GM23338 (cell line): ENCODE measurements at regions not wholly inside any gene's neighbourhood (a gene's known extent, or its start where the extent isn't known, plus 50 kb on each side); places are given as distances from the start of the nearest gene placed in this dataset.

Experiments used
- ATAC-seq: fragments of 200-7000 bp; cut with Tn5 transposase; 3 replicates; pipeline ENCODE4 v1.9.1; 2020
- DNase-seq: peaks from one replicate; pipeline ENCODE4 v3.0.0-alpha.2; 2015; ENCODE audit warnings: low spot score
- H2AFZ ChIP-seq: fragments of 200-600 bp; sonication (generic); 2 replicates; pipeline ENCODE4 v1.8.0; 2016; ENCODE audit warnings: antibody characterized with exemption, mild to moderate bottlenecking, moderate library complexity
- H3F3A ChIP-seq: fragments of 200-600 bp; sonication (generic); replicated peaks from 2 replicates; pipeline ENCODE4 v1.8.0; 2017; ENCODE audit warnings: antibody characterized with exemption, mixed run types, low read depth
- H3K27ac ChIP-seq: fragments of 200-600 bp; sonication (generic); 2 replicates; pipeline ENCODE4 v1.6.1; 2016; ENCODE audit warnings: low read depth
- H3K27me3 ChIP-seq: fragments of 200-600 bp; sonication (generic); 2 replicates; pipeline ENCODE4 v1.8.0; 2016; ENCODE audit warnings: mild to moderate bottlenecking, mixed run types, moderate library complexity; ENCODE audit not compliant: insufficient read depth
- H3K36me3 ChIP-seq: fragments of 200-600 bp; sonication (generic); 2 replicates; pipeline ENCODE4 v1.8.0; 2016; ENCODE audit warnings: mild to moderate bottlenecking; ENCODE audit not compliant: insufficient read depth
- H3K4me1 ChIP-seq: fragments of 200-600 bp; sonication (generic); 2 replicates; pipeline ENCODE4 v1.8.0; 2016; ENCODE audit warnings: mild to moderate bottlenecking, moderate library complexity; ENCODE audit not compliant: insufficient read depth
- H3K4me2 ChIP-seq: fragments of 200-600 bp; sonication (generic); 2 replicates; pipeline ENCODE4 v1.7.1; 2017; ENCODE audit warnings: mixed run types
- H3K4me3 ChIP-seq: fragments of 200-600 bp; sonication (generic); 2 replicates; pipeline ENCODE4 v1.6.1; 2016; ENCODE audit warnings: mixed run types
- H3K79me2 ChIP-seq: fragments of 200-600 bp; sonication (generic); replicated peaks from 2 replicates; pipeline ENCODE4 v1.8.0; 2017; ENCODE audit warnings: mild to moderate bottlenecking; ENCODE audit not compliant: insufficient read depth
- H3K9me2 ChIP-seq: fragments of 200-600 bp; sonication (generic); 2 replicates; pipeline ENCODE4 v1.8.0; 2017; ENCODE audit not compliant: insufficient read depth
- H4K20me1 ChIP-seq: fragments of 200-600 bp; sonication (generic); replicated peaks from 2 replicates; pipeline ENCODE4 v1.8.0; 2017; ENCODE audit warnings: mild to moderate bottlenecking; ENCODE audit not compliant: insufficient read depth
- H3K27ac Mint-ChIP-seq: 2 replicates; pipeline ENCODE4 v1.8.0; 2020; ENCODE audit warnings: inconsistent platforms, mild to moderate bottlenecking, moderate library complexity, mixed read lengths
- H3K27me3 Mint-ChIP-seq: 3 replicates; pipeline ENCODE4 v1.8.0; 2022; ENCODE audit warnings: low read depth, mild to moderate bottlenecking, moderate library complexity, mixed read lengths, inconsistent platforms; ENCODE audit not compliant: insufficient read depth, poor library complexity
- H3K36me3 Mint-ChIP-seq: 3 replicates; pipeline ENCODE4 v1.8.0; 2021; ENCODE audit warnings: low read depth, mild to moderate bottlenecking, inconsistent platforms, moderate library complexity, mixed read lengths
- H3K4me1 Mint-ChIP-seq: 3 replicates; pipeline ENCODE4 v1.8.0; 2020; ENCODE audit warnings: mild to moderate bottlenecking, inconsistent platforms, mixed read lengths
- H3K4me3 Mint-ChIP-seq: 3 replicates; pipeline ENCODE4 v1.8.0; 2021; ENCODE audit warnings: moderate library complexity, mild to moderate bottlenecking, inconsistent platforms, mixed read lengths
- H3K9me3 Mint-ChIP-seq: 3 replicates; pipeline ENCODE4 v1.8.0; 2020; ENCODE audit warnings: moderate library complexity, mild to moderate bottlenecking, inconsistent platforms, mixed read lengths
- CREB1 ChIP-seq: fragments of 250-450 bp; sonication (Bioruptor Pico); IDR thresholded peaks from 2 replicates; pipeline ENCODE4 v1.5.0; 2020; ENCODE audit warnings: low read depth, mild to moderate bottlenecking, moderate library complexity
- ETS1 ChIP-seq: IDR thresholded peaks from 2 replicates; pipeline ENCODE4 v1.6.1; 2016; ENCODE audit warnings: antibody characterized with exemption
- JUNB ChIP-seq: IDR thresholded peaks from one replicate; pipeline ENCODE4 v1.6.1; 2016; ENCODE audit warnings: antibody characterized with exemption; ENCODE audit not compliant: unreplicated experiment
- NANOG ChIP-seq: IDR thresholded peaks from 2 replicates; pipeline ENCODE4 v1.6.1; 2016; ENCODE audit warnings: antibody characterized with exemption, borderline replicate concordance
- POLR2AphosphoS5 ChIP-seq: IDR thresholded peaks from 2 replicates; pipeline ENCODE4 v1.6.1; 2016; ENCODE audit warnings: antibody characterized with exemption, low read depth
- REST ChIP-seq: IDR thresholded peaks from one replicate; pipeline ENCODE4 v1.6.1; 2018; ENCODE audit warnings: antibody characterized with exemption; ENCODE audit not compliant: unreplicated experiment
- ZNF114 ChIP-seq: fragments of 250-450 bp; sonication (Bioruptor Pico); IDR thresholded peaks from 2 replicates; pipeline ENCODE4 v1.5.0; 2020; ENCODE audit warnings: mild to moderate bottlenecking, moderate library complexity
- ZNF331 ChIP-seq: fragments of 250-450 bp; sonication (Bioruptor Pico); IDR thresholded peaks from 2 replicates; pipeline ENCODE4 v1.5.0; 2020; ENCODE audit warnings: low read depth, mild to moderate bottlenecking, moderate library complexity

DNA sequence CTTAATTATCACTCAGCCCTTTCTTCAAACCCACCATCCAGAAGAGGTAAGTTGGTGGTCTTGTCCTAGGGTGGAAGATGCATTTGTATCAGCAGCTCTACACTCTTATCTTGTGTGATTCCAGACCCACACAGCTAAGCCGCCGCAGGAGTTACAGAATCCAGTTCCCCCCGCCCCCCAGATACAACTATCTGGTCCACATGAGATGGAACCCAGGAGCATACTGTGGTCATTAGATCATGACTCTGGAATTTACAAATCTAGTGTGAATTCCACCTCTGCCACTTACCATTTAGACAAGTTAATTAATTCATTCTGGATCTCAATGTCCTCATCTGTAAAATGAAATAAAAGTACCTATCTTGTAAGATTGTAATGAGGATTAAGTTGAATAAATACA, 486.4 kb downstream of the BCL11A start:
- Mint-ChIP-seq H3K36me3 (no peaks in the 10 kb centered on the region), H3K4me1 (peaks cover 29% of the 10 kb centered on the region), H3K27ac (no peak overlapping the region), H3K9me3 (no peaks in the 10 kb centered on the region), H3K4me3 (no peak overlapping the region), H3K27me3 (peaks cover 4% of the 10 kb centered on the region)
- no peak for DNase-seq
- Histone ChIP-seq H3F3A (no peaks in the 10 kb centered on the region), H3K27ac (no peak overlapping the region), H4K20me1 (no peaks in the 10 kb centered on the region), H3K4me2 (no peak overlapping the region), H3K36me3 (no peaks in the 10 kb centered on the region), H3K4me3 (no peak overlapping the region), H3K4me1 (no peaks in the 10 kb centered on the region; the same call in 1 of the 2 replicates), H3K9me2 (no peaks in the 10 kb centered on the region), H2AFZ (no peak overlapping the region), H3K79me2 (no peaks in the 10 kb centered on the region), H3K27me3 (no peaks in the 10 kb centered on the region)
- TF ChIP-seq NANOG = no peak
- TF ChIP-seq POLR2AphosphoS5 = no peak
- no peak for TF ChIP-seq JUNB
- no peak for TF ChIP-seq CREB1 (CRISPR knock-in tag)
- TF ChIP-seq ZNF114 (CRISPR knock-in tag) = no peak
- ATAC-seq = no peak

- no peak for TF ChIP-seq ZNF331
- TF ChIP-seq ETS1 = no peak
- no peak for TF ChIP-seq JUNB
- TF ChIP-seq REST = no peak
- no peak for TF ChIP-seq POLR2AphosphoS5
- no peak for TF ChIP-seq CREB1 (CRISPR knock-in tag)
- no peak for TF ChIP-seq ZNF114 (CRISPR knock-in tag)
- no peak overlapping the region for H3K4me3 Mint-ChIP-seq
- ATAC-seq (no peak), DNase-seq (no peak)
- peaks cover 2% of the 10 kb centered on the region for H3K27me3 Mint-ChIP-seq
- H3K27ac Mint-ChIP-seq = no peak overlapping the region
- no peaks in the 10 kb centered on the region for H3K9me3 Mint-ChIP-seq
- Histone ChIP-seq H3K36me3 (no peaks in the 10 kb centered on the region), H3K4me3 (no peak overlapping the region), H3K79me2 (no peaks in the 10 kb centered on the region), H3K27me3 (no peaks in the 10 kb centered on the region), H3K4me2 (no peak overlapping the region), H3F3A (no peaks in the 10 kb centered on the region), H2AFZ (no peak overlapping the region), H3K27ac (no peak overlapping the region), H3K9me2 (no peaks in the 10 kb centered on the region), H4K20me1 (no peaks in the 10 kb centered on the region), H3K4me1 (peaks cover under 1% of the 10 kb centered on the region)
- H3K36me3 Mint-ChIP-seq = no peaks in the 10 kb centered on the region
- peaks cover 21% of the 10 kb centered on the region for H3K4me1 Mint-ChIP-seq
Observed at GRCh38 chr2:60066096-60066839, 487.2 kb downstream of the BCL11A start.
